ENCODE measurements at regions not wholly inside any gene's neighbourhood (a gene's known extent, or its start where the extent isn't known, plus 50 kb on each side); places are given as distances from the start of the nearest gene placed in this dataset.
A peak's percentile ranks its signal among the peaks of the same experiment; 100 is the strongest.

DNA sequence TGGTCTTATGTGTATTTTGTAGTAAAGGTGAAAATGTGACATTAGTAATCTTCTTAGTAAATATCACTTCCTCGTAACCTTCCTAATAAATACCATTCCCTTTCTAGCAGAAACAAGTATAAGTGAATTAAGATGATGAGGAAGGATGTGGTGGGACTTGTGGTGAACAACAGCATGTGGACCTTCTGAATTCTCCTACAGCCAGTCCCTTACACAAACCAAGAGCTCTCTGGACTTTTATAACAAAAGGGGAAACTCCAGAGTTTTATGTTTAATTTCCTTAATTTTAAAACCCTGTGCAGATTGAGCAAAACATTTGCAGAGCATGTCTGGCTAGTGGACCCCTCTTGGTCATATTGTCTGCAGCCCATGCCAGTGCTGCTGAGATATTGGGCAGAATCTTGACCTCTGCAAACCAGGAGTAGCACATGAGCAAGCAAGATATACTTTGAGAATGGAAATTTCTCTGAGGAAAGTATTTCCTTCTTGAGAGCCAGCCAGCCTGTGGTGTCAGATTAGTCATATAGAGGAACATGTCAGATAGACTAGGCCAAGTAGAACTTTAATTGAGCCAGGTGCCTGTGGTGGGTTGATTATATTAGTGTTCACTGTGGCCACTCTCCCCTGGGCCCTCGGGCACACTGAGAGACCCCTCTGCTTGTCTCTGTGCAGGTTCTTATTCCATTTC is 328.2 kb downstream of the DKK2 start:
- ATAC-seq (peak; percentile 57), FAIRE-seq (no peak), DNase-seq (ENCODE audit: low read depth, low spot score) (no peak)
- in situ Hi-C loops (cut with MboI) = no loop called here
- WGBS (ENCODE audit: insufficient coverage, insufficient replicate concordance, low lambda C conversion rate, missing lambda C conversion rate) = 6% methylated on average over 2 of the region's 2 CpGs
- no peak overlapping the region for H3K9ac ChIP-seq (ENCODE audit: control insufficient read depth, insufficient read depth, low read length)
- no peaks in the 10 kb centered on the region for H3K36me3 ChIP-seq (ENCODE audit: control insufficient read depth in 2 of 2, insufficient read depth in 2 of 2, low read length in 1 of 2)
- no peaks in the 10 kb centered on the region for H3K79me2 ChIP-seq (ENCODE audit: control insufficient read depth, insufficient read depth, low read length)
- no peaks in the 10 kb centered on the region for H4K20me1 ChIP-seq (ENCODE audit: control insufficient read depth, insufficient read depth)
- H2AFZ ChIP-seq (ENCODE audit: control insufficient read depth, low read depth, low read length) = no peak overlapping the region
- ChIA-PET CTCF (no interaction called here), RAD21 (ENCODE audit: unreplicated experiment) (no interaction called here), POLR2A (interaction anchor here (0.5 kb wide), 1 partner anchor 918 kb away, joined by 6 read pairs; no protein-coding TSS in a partner anchor), SMC1A (ENCODE audit: uncharacterized antibody, unreplicated experiment) (no interaction called here)
- H3K27me3 ChIP-seq (replicated peaks in 1 of 2; ENCODE audit: control insufficient read depth in 2 of 2, insufficient read depth in 2 of 2, low read length in 1 of 2) = no peaks in the 10 kb centered on the region
- intact Hi-C loops (cut with micrococcal nuclease; ENCODE audit: unreplicated experiment) = no loop called here
- no peak overlapping the region for H3K4me2 ChIP-seq (ENCODE audit: control insufficient read depth, insufficient read depth)
- BruUV-seq (replicated peaks) = no TSS peak
- no peak overlapping the region for H3K4me3 ChIP-seq
- TF ChIP-seq FOXM1 (IDR thresholded peaks at IDR 0.05; ENCODE audit: low read depth, low read length) (no peak), ZSCAN29 (IDR thresholded peaks at IDR 0.05) (no peak), SP1 (IDR thresholded peaks at IDR 0.05; ENCODE audit: low read depth, low read length) (no peak), MYB (IDR thresholded peaks at IDR 0.05; ENCODE audit: borderline replicate concordance, low read depth, low read length) (no peak), YY1 (IDR thresholded peaks at IDR 0.05; ENCODE audit: low read depth, low read length) (no peak), BMI1 (IDR thresholded peaks at IDR 0.05; ENCODE audit: borderline replicate concordance) (no peak), SMC3 (IDR thresholded peaks at IDR 0.05; ENCODE audit: borderline replicate concordance, low read length) (no peak), CREM (IDR thresholded peaks at IDR 0.05; ENCODE audit: low read depth) (no peak), SREBF2 (IDR thresholded peaks at IDR 0.05; ENCODE audit: low read length) (no peak)
- TF ChIP-seq, protein P1, sequence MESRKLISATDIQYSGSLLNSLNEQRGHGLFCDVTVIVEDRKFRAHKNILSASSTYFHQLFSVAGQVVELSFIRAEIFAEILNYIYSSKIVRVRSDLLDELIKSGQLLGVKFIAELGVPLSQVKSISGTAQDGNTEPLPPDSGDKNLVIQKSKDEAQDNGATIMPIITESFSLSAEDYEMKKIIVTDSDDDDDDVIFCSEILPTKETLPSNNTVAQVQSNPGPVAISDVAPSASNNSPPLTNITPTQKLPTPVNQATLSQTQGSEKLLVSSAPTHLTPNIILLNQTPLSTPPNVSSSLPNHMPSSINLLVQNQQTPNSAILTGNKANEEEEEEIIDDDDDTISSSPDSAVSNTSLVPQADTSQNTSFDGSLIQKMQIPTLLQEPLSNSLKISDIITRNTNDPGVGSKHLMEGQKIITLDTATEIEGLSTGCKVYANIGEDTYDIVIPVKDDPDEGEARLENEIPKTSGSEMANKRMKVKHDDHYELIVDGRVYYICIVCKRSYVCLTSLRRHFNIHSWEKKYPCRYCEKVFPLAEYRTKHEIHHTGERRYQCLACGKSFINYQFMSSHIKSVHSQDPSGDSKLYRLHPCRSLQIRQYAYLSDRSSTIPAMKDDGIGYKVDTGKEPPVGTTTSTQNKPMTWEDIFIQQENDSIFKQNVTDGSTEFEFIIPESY (IDR thresholded peaks at IDR 0.05) = no peak
- TF ChIP-seq, protein P2, sequence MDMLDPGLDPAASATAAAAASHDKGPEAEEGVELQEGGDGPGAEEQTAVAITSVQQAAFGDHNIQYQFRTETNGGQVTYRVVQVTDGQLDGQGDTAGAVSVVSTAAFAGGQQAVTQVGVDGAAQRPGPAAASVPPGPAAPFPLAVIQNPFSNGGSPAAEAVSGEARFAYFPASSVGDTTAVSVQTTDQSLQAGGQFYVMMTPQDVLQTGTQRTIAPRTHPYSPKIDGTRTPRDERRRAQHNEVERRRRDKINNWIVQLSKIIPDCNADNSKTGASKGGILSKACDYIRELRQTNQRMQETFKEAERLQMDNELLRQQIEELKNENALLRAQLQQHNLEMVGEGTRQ (IDR thresholded peaks at IDR 0.05; ENCODE audit: borderline replicate concordance, low read depth, low read length) = no peak
- TF ChIP-seq, protein P3, sequence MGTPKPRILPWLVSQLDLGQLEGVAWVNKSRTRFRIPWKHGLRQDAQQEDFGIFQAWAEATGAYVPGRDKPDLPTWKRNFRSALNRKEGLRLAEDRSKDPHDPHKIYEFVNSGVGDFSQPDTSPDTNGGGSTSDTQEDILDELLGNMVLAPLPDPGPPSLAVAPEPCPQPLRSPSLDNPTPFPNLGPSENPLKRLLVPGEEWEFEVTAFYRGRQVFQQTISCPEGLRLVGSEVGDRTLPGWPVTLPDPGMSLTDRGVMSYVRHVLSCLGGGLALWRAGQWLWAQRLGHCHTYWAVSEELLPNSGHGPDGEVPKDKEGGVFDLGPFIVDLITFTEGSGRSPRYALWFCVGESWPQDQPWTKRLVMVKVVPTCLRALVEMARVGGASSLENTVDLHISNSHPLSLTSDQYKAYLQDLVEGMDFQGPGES (IDR thresholded peaks at IDR 0.05) = no peak
- no peaks in the 10 kb centered on the region for H3K4me1 ChIP-seq (ENCODE audit: control insufficient read depth, insufficient read depth, low read length)
- H3K9me3 ChIP-seq (replicated peaks; ENCODE audit: control insufficient read depth, insufficient read depth, low read length) = no peaks in the 10 kb centered on the region
- no peak overlapping the region for H3K27ac ChIP-seq (ENCODE audit: control insufficient read depth, insufficient read depth)
